HG02840 (cell line): ENCODE measurements at regions not wholly inside any gene's neighbourhood (a gene's known extent, or its start where the extent isn't known, plus 50 kb on each side); places are given as distances from the start of the nearest gene placed in this dataset.
"Not testable (repeated sequence)": the region's sequence is repeated elsewhere in the genome, so short reads cannot be mapped to it uniquely, and the experiment has no call there.

Source experiments
- ATAC-seq: cut with Tn5 transposase; IDR thresholded peaks from one replicate; pipeline ENCODE4 v1.9.1; 2021; ENCODE audit warnings: mild to moderate bottlenecking, moderate library complexity, moderate number of reproducible peaks; ENCODE audit not compliant: unreplicated experiment, low FRiP score

- ATAC-seq, result not testable (repeated sequence)
These were observed 64.8 kb downstream of the B4GALT7 start for GRCh38 chr5:177664737-177665136.

- not testable (repeated sequence) for ATAC-seq
These were observed 65.2 kb downstream of the B4GALT7 start for GRCh38 chr5:177665172-177665571.

GRCh38 chr5:177665960-177666359, 66.0 kb downstream of the B4GALT7 start:
- ATAC-seq, result not testable (repeated sequence)

- ATAC-seq, result peak; percentile 40
These were observed 71.3 kb downstream of the B4GALT7 start for GRCh38 chr5:177671035-177671754.

GRCh38 chr5:177671755-177672690, 72.1 kb downstream of the B4GALT7 start:
- ATAC-seq, result peak; percentile 75
